T-helper 9 cell (primary cell): ENCODE measurements at regions not wholly inside any gene's neighbourhood (a gene's known extent, or its start where the extent isn't known, plus 50 kb on each side); places are given as distances from the start of the nearest gene placed in this dataset.

Source experiments
- DNase-seq: peaks from one replicate; pipeline ENCODE4 v3.0.0-alpha.2; 2020

GRCh38 chr5:107293541-107294210 lies 377.1 kb downstream of the EFNA5 start:
- DNase-seq, result no peak

DNA sequence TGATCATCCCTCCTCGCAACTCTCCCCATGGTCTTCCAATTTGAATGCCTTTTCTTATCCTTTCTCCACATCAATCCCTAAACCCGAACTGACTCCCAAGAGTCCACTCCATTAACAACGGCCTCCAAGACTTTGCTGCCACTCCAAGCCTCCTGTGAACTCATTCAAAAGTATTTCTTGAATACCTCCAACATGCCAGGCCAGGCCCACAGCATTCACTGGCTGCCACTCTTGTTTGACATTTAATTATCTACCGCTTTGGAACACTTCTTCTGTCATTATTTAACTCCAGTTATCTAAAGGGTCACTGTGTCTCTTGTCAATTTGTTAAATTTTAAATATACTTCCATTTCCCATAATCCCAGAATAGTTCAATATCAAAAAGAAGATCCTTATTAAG lies 378.9 kb downstream of the EFNA5 start:
- no peak for DNase-seq

DNA sequence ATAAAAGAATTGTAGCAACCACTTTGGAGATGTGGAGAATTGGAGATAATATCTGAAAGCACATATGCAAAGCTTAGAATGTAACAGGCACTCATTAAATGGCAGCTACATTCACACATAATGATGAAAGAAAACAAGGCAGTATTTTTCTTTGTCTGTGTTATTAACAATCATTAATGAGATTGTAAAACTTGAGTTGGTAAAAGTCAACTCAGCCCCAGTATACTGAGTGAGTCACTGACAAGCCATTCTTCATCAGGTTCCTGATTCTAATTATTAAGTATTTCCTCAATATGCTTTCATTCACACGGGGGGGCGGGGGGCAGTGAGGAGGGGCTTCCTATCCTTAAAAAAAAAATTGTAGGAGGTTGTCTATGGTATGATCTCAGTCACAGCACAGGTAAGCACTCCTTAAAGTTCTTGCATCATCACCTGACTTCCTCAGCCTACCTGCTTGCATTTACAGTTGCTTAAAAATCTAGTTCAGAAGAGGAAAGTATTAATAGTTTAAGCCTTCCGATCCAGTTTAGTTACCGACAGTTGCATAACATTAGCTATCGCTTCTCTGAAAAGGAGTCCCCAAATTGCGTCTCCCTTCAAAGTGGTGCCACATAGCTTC lies 379.8 kb downstream of the EFNA5 start:
- DNase-seq, result no peak

- DNase-seq, result no peak
These were observed 381.6 kb downstream of the EFNA5 start for GRCh38 chr5:107289030-107289714.

- no peak for DNase-seq
These were observed 384.2 kb downstream of the EFNA5 start for GRCh38 chr5:107286447-107287098.

DNA sequence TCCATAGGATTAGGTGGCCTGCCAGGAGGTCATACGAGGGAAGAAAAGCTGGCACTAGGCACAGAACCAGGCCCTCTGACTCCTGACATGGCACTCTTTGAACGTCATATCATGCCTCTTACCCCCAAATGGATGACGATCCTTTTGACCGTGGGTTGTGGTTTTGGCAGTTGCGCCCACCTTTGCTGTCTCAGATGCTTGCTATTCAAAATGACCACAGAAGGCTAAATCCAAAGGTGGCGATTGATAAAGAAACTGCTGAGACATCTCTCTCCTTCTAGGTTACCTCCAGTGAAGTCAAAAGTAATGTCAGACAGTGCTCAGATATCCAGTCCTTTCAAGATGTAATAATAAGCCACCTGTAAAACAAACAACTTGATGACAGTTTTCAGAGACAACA lies 385.0 kb downstream of the EFNA5 start:
- no peak for DNase-seq

- no peak for DNase-seq
These were observed 385.8 kb downstream of the EFNA5 start for GRCh38 chr5:107284822-107285525.

DNA sequence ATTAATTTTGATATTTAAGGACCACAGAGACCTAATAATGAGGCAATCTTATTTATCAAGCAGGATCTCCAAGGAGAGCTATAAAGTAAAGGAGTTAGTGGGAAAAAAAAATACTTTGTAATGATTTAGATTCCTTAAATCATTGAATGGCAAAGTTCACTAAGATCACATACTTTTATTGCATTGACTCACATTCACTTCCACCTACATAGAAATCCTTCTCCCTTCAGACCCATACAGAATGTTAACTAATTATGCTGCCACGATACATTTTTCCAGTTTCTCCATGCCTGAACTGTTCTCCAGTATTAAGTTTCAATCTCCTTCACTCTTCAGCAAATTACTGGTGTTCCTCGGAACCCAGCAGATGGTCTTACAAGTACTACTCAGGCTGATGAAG lies 388.7 kb downstream of the EFNA5 start:
- DNase-seq, result no peak

GRCh38 chr5:107278774-107279173 lies 392.0 kb downstream of the EFNA5 start:
- DNase-seq, result no peak

- no peak for DNase-seq
These were observed 393.1 kb downstream of the EFNA5 start for GRCh38 chr5:107277485-107278125.

- DNase-seq, result no peak
These were observed 395.4 kb downstream of the EFNA5 start for GRCh38 chr5:107275333-107275732.

GRCh38 chr5:107274571-107274970 lies 396.2 kb downstream of the EFNA5 start:
- DNase-seq, result no peak

- no peak for DNase-seq
These were observed 397.8 kb downstream of the EFNA5 start for GRCh38 chr5:107272954-107273353.

- no peak for DNase-seq
These were observed 398.2 kb downstream of the EFNA5 start for GRCh38 chr5:107272509-107272908.

GRCh38 chr5:107271682-107272350 lies 398.9 kb downstream of the EFNA5 start:
- no peak for DNase-seq

DNA sequence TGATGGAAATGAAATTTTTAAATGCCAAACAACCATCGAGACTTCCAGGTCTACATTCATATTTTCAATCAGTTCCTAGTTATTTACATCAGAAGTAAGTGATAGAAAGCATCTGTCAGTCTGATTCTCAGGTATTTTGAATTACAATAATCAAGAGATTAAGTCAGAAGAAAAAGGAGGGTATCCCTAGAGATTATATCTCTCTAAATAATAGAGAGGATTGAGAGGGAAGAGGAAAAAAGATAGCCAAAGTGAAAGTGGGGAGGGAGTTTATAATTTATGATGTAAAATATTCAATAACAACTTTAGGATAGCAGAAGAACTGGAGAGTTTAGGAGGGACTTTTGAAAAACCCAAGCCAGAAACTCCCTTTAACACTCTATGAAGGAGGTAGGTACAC lies 400.2 kb downstream of the EFNA5 start:
- no peak for DNase-seq

DNA sequence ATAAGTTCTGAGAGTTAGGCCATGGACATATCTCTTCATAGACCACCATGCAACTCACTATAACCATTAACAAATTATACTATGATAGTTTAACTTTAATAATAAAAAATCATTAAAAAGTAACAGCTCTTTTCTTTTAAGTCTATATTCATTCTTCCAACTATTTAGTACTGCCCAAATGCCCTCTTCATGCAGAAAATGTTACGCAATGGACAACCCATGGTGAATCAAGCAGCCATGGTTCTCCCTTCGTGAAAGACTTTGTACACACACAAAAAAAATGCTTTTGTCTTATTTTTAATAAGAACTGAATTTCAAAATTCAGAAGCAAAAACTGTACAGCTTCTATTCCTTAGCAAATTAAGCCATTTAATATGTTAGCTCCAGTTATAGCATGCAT lies 401.1 kb downstream of the EFNA5 start:
- no peak for DNase-seq

DNA sequence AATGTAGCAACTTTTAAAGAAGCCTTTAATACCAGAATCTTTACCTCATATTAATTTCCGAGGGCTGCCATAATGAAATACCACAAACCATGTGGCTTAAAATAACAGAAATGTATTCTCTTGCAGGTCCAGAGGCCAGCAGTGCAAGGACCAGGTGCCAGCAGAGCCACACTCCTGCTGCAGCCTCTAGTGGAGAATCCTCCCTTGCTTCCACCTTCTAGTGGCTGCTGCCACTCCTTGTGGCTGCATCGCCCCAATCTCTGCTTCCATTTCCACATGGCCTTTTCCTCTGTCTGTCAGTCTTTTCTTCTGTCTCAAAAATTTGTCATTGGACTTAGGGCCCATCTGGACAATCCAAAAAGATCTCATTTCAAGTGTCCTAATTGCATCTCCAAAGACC lies 401.5 kb downstream of the EFNA5 start:
- DNase-seq, result no peak

- no peak for DNase-seq
These were observed 402.5 kb downstream of the EFNA5 start for GRCh38 chr5:107268241-107268640.

GRCh38 chr5:107266100-107266499 lies 404.6 kb downstream of the EFNA5 start:
- DNase-seq, result no peak

GRCh38 chr5:107265193-107265592 lies 405.5 kb downstream of the EFNA5 start:
- DNase-seq, result no peak
